PC-3 (cell line): ENCODE measurements at regions not wholly inside any gene's neighbourhood (a gene's known extent, or its start where the extent isn't known, plus 50 kb on each side); places are given as distances from the start of the nearest gene placed in this dataset.
"Not testable (repeated sequence)": the region's sequence is repeated elsewhere in the genome, so short reads cannot be mapped to it uniquely, and the experiment has no call there.

Source experiments
- ATAC-seq: fragments of 200-7000 bp; cut with Tn5 transposase; 2 replicates; pipeline ENCODE4 v1.9.1; 2020; ENCODE audit warnings: mild to moderate bottlenecking, moderate library complexity
- BruUV-seq: library from RNA; stranded (reverse); fragments of 400-500 nt; replicated peaks from 2 replicates; lab custom pipeline; 2021; lab: Mats Ljungman, UMichigan
- CTCF ChIA-PET: fragments of 300-600 bp; sonication (Branson Sonifier 250); formaldehyde crosslinking; loops from one replicate; lab custom pipeline; 2022; ENCODE audit warnings: antibody characterized with exemption; lab: Charles Lee
- POLR2A ChIA-PET: fragments of 300-600 bp; sonication (Branson Sonifier 250); formaldehyde crosslinking; loops from one replicate; lab custom pipeline; 2022; ENCODE audit warnings: antibody characterized with exemption; ENCODE audit not compliant: unreplicated experiment; lab: Charles Lee
- DNase-seq: peaks from one replicate; pipeline ENCODE4 v3.0.0-alpha.2; 2015
- H2AFZ ChIP-seq: fragments of 300-600 bp; sonication (generic); 2 replicates; pipeline ENCODE4 v1.6.0; 2016; ENCODE audit warnings: antibody characterized with exemption, low read length
- H3F3A ChIP-seq: fragments of 300-600 bp; sonication (generic); one replicate; pipeline ENCODE4 v1.6.0; 2017; ENCODE audit warnings: antibody characterized with exemption, low read length, control low read depth, mild to moderate bottlenecking; ENCODE audit not compliant: unreplicated experiment
- H3K27ac ChIP-seq: fragments of 300-600 bp; sonication (generic); 2 replicates; pipeline ENCODE4 v1.5.1; 2016; ENCODE audit warnings: mild to moderate bottlenecking, low read length
- H3K27me3 ChIP-seq: fragments of 300-600 bp; sonication (generic); 2 replicates; pipeline ENCODE4 v1.6.1; 2016; ENCODE audit warnings: low read length, mixed read lengths
- H3K36me3 ChIP-seq: fragments of 300-600 bp; sonication (generic); 2 replicates; pipeline ENCODE4 v1.6.1; 2016; ENCODE audit warnings: low read depth, mixed run types, low read length, mixed read lengths
- H3K4me1 ChIP-seq: fragments of 300-600 bp; sonication (generic); 2 replicates; pipeline ENCODE4 v1.5.1; 2016; ENCODE audit warnings: low read length; ENCODE audit not compliant: insufficient read depth
- H3K4me2 ChIP-seq: fragments of 300-600 bp; sonication (generic); 2 replicates; pipeline ENCODE4 v1.6.0; 2016; ENCODE audit warnings: low read length
- H3K4me3 ChIP-seq: fragments of 300-600 bp; sonication (generic); 2 replicates; pipeline ENCODE4 v1.5.1; 2016; ENCODE audit warnings: mild to moderate bottlenecking, low read length, mixed read lengths
- H3K79me2 ChIP-seq: fragments of 300-600 bp; sonication (generic); 2 replicates; pipeline ENCODE4 v1.6.1; 2017; ENCODE audit warnings: low read length, mixed read lengths
- H3K9ac ChIP-seq: fragments of 300-600 bp; sonication (generic); 2 replicates; pipeline ENCODE4 v1.6.0; 2016; ENCODE audit warnings: mild to moderate bottlenecking, low read length
- H3K9me2 ChIP-seq: fragments of 300-600 bp; sonication (generic); replicated peaks from 2 replicates; pipeline ENCODE4 v1.6.1; 2016; ENCODE audit warnings: mixed run types, low read length, mixed read lengths
- H3K9me3 ChIP-seq: fragments of 300-600 bp; sonication (generic); 2 replicates; pipeline ENCODE4 v1.6.1; 2016; ENCODE audit warnings: low read length, mixed read lengths
- H4K20me1 ChIP-seq: fragments of 300-600 bp; sonication (generic); 2 replicates; pipeline ENCODE4 v1.6.1; 2016; ENCODE audit warnings: low read length, mixed read lengths
- EZH2 ChIP-seq: fragments of 300-600 bp; sonication (generic); IDR thresholded peaks from one replicate; pipeline ENCODE4 v1.6.1; 2017; ENCODE audit warnings: antibody characterized with exemption, mild to moderate bottlenecking, low read length; ENCODE audit not compliant: unreplicated experiment
- EZH2phosphoT487 ChIP-seq: fragments of 300-600 bp; sonication (generic); IDR thresholded peaks from 2 replicates; pipeline ENCODE4 v1.6.1; 2018; ENCODE audit warnings: mild to moderate bottlenecking, antibody characterized with exemption, low read length, borderline replicate concordance
- intact Hi-C: fragments of 100-400 bp; cut with micrococcal nuclease; formaldehyde crosslinking; loops from 2 replicates; pipeline ENCODE4 v1.9.0; 2023
- TF ChIP-seq, protein P1 (sequence below): fragments of 300-600 bp; sonication (generic); conservative IDR thresholded peaks from 2 replicates; pipeline ENCODE4 v1.5.1; 2017; ENCODE audit warnings: antibody characterized with exemption, low read depth, mild to moderate bottlenecking, low read length

GRCh38 chr1:125064029-125064428 is 3879.3 kb downstream of the SRGAP2C start:
- H3K27ac ChIP-seq, H4K20me1 ChIP-seq, intact Hi-C loops, CTCF ChIA-PET, H3F3A ChIP-seq, H3K4me3 ChIP-seq, BruUV-seq, H3K9me2 ChIP-seq, ATAC-seq, H3K79me2 ChIP-seq, H3K36me3 ChIP-seq, H3K27me3 ChIP-seq, H3K9ac ChIP-seq, DNase-seq, POLR2A ChIA-PET, H3K4me1 ChIP-seq, H3K4me2 ChIP-seq, H2AFZ ChIP-seq: not testable (repeated sequence)
- peaks cover 12% of the 10 kb centered on the region for H3K9me3 ChIP-seq

GRCh38 chr1:125064481-125064880 is 3879.7 kb downstream of the SRGAP2C start:
- Histone ChIP-seq H3K27me3 (no peaks in the 10 kb centered on the region), H4K20me1 (no peaks in the 10 kb centered on the region), H2AFZ (no peak overlapping the region), H3F3A (no peaks in the 10 kb centered on the region), H3K9me2 (no peaks in the 10 kb centered on the region), H3K4me1 (no peaks in the 10 kb centered on the region), H3K4me3 (no peak overlapping the region), H3K4me2 (no peak overlapping the region), H3K79me2 (no peaks in the 10 kb centered on the region), H3K27ac (no peak overlapping the region), H3K36me3 (no peaks in the 10 kb centered on the region), H3K9ac (no peak overlapping the region), H3K9me3 (peaks cover 17% of the 10 kb centered on the region)
- ATAC-seq (no peak), DNase-seq (no peak)
- intact Hi-C loops, result no loop called here
- TF ChIP-seq, protein P1, sequence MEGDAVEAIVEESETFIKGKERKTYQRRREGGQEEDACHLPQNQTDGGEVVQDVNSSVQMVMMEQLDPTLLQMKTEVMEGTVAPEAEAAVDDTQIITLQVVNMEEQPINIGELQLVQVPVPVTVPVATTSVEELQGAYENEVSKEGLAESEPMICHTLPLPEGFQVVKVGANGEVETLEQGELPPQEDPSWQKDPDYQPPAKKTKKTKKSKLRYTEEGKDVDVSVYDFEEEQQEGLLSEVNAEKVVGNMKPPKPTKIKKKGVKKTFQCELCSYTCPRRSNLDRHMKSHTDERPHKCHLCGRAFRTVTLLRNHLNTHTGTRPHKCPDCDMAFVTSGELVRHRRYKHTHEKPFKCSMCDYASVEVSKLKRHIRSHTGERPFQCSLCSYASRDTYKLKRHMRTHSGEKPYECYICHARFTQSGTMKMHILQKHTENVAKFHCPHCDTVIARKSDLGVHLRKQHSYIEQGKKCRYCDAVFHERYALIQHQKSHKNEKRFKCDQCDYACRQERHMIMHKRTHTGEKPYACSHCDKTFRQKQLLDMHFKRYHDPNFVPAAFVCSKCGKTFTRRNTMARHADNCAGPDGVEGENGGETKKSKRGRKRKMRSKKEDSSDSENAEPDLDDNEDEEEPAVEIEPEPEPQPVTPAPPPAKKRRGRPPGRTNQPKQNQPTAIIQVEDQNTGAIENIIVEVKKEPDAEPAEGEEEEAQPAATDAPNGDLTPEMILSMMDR, result no peak
- no peak for TF ChIP-seq EZH2
- no peak for TF ChIP-seq EZH2phosphoT487
- no TSS peak for BruUV-seq
- ChIA-PET CTCF (no interaction called here), POLR2A (no interaction called here)

DNA sequence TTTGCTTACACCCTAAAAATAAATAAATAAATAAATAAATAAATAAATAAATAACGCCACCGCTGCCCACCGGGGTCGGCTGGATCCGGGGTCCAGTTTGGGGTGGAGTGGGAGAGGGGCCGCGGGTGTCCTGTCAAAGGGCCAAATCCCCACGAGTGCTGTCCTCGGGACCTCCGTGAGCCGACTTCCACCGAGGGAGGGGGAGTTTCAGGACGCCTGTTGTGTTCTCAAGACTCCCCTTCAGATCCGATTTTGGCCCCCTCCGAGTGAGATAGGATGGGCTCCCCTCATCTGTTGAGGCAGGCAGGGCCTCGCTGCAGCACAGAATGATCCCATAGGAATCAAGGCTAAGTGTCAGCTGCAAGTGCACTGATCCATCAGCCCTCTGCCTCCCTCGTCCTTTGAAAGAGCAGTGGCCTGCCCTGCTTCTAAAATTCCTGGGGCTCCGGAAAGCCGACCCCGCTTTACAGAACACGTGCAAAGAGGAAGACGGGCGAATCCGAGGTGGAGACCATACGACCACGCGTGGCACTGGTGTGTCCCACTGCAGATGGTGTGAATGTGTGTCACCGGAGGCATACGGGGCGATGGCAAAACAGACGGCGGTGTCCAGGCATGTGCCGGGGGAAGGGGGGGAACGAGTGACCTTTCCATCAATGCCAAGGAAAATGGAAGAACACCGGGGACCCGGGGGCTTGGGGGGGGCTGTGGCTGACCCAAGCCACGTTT is 3880.5 kb downstream of the SRGAP2C start:
- Histone ChIP-seq H3K79me2 (no peaks in the 10 kb centered on the region), H3K4me2 (no peak overlapping the region), H3K9me2 (no peaks in the 10 kb centered on the region), H3K4me3 (no peak overlapping the region), H3K27me3 (no peaks in the 10 kb centered on the region), H3K27ac (no peak overlapping the region), H4K20me1 (no peaks in the 10 kb centered on the region), H3K9me3 (peaks cover 25% of the 10 kb centered on the region), H3F3A (no peaks in the 10 kb centered on the region), H3K36me3 (no peaks in the 10 kb centered on the region), H2AFZ (no peak overlapping the region), H3K9ac (no peak overlapping the region), H3K4me1 (no peaks in the 10 kb centered on the region)
- TF ChIP-seq, protein P1, result no peak
- TF ChIP-seq EZH2phosphoT487 (no peak), EZH2 (no peak)
- intact Hi-C loops, result no loop called here
- CTCF ChIA-PET, result no interaction called here
- no TSS peak for BruUV-seq
- no peak for DNase-seq
- ATAC-seq, result no peak
- POLR2A ChIA-PET, result no interaction called here
